MCF 10A (cell line): ENCODE measurements at regions not wholly inside any gene's neighbourhood (a gene's known extent, or its start where the extent isn't known, plus 50 kb on each side); places are given as distances from the start of the nearest gene placed in this dataset.

ENCODE experiments used
- BruUV-seq: library from RNA; stranded (reverse); fragments of 400-500 nt; replicated peaks from 2 replicates; lab custom pipeline; 2021; lab: Mats Ljungman, UMichigan
- CTCF ChIA-PET: fragments of 300-600 bp; sonication (Branson Sonifier 250); formaldehyde crosslinking; extraction: SDS; loops from one replicate; lab custom pipeline; 2021; ENCODE audit warnings: antibody characterized with exemption, inconsistent platforms; lab: Yijun Ruan, JAX
- POLR2A ChIA-PET: fragments of 300-600, 350-650 bp; sonication (Branson Sonifier 250); formaldehyde crosslinking; extraction: SDS; loops from one replicate; lab custom pipeline; 2020; ENCODE audit warnings: antibody characterized with exemption, inconsistent platforms; lab: Yijun Ruan, JAX
- DNase-seq: peaks from one replicate; pipeline ENCODE4 v3.0.0-alpha.2; 2018; ENCODE audit not compliant: unreplicated experiment
- H3K27ac Mint-ChIP-seq: one replicate; pipeline ENCODE4 v1.8.0; 2022; ENCODE audit warnings: mild to moderate bottlenecking, low read depth, mixed read lengths; ENCODE audit not compliant: unreplicated experiment
- H3K27me3 Mint-ChIP-seq: one replicate; pipeline ENCODE4 v1.8.0; 2022; ENCODE audit warnings: mixed read lengths; ENCODE audit not compliant: insufficient read depth, unreplicated experiment
- H3K36me3 Mint-ChIP-seq: one replicate; pipeline ENCODE4 v1.8.0; 2022; ENCODE audit warnings: mild to moderate bottlenecking, moderate library complexity, mixed read lengths; ENCODE audit not compliant: insufficient read depth, unreplicated experiment
- H3K4me1 Mint-ChIP-seq: one replicate; pipeline ENCODE4 v1.8.0; 2022; ENCODE audit warnings: mixed read lengths; ENCODE audit not compliant: insufficient read depth, unreplicated experiment
- H3K4me3 Mint-ChIP-seq: one replicate; pipeline ENCODE4 v1.8.0; 2022; ENCODE audit warnings: mild to moderate bottlenecking, moderate library complexity, mixed read lengths; ENCODE audit not compliant: unreplicated experiment
- H3K9me3 Mint-ChIP-seq: one replicate; pipeline ENCODE4 v1.8.0; 2022; ENCODE audit warnings: mixed read lengths; ENCODE audit not compliant: unreplicated experiment
- intact Hi-C: fragments of 100-400 bp; cut with micrococcal nuclease; formaldehyde crosslinking; loops from 2 replicates; pipeline ENCODE4 v1.14.1; 2022
- TF ChIP-seq, protein P1 (sequence below): fragments of 200-600 bp; IDR thresholded peaks from one replicate; pipeline ENCODE4 v1.8.0; 2022; ENCODE audit warnings: antibody characterized with exemption, mild to moderate bottlenecking; ENCODE audit not compliant: unreplicated experiment

DNA sequence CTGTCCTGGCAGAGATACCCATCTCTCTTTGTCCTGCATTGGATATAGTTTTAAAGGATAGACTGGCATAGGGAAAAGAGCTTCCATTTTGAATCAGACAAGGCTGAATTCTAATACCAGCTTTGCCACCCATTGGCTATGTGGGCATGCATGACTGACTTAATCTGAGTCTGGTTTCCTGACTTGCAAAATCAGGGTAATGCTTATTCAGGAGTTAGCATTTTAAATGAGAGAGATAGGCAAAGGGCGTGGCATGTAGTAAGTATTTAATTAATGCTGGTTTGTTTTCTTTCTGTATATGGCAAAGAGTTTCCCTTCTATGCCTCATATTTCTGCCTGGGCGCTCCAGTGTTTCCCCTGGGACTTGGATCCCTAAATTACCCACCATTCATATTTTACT is 492.9 kb downstream of the IGSF11 start:
- CTCF ChIA-PET, result no interaction called here
- POLR2A ChIA-PET, result no interaction called here
- DNase-seq, result no peak
- intact Hi-C loops, result no loop called here
- Mint-ChIP-seq H3K27ac (peak overlapping the region; percentile 49), H3K27me3 (no peaks in the 10 kb centered on the region), H3K36me3 (no peaks in the 10 kb centered on the region), H3K4me3 (no peak overlapping the region), H3K9me3 (no peaks in the 10 kb centered on the region), H3K4me1 (peaks cover 34% of the 10 kb centered on the region)
- BruUV-seq, result no TSS peak
- TF ChIP-seq, protein P1, sequence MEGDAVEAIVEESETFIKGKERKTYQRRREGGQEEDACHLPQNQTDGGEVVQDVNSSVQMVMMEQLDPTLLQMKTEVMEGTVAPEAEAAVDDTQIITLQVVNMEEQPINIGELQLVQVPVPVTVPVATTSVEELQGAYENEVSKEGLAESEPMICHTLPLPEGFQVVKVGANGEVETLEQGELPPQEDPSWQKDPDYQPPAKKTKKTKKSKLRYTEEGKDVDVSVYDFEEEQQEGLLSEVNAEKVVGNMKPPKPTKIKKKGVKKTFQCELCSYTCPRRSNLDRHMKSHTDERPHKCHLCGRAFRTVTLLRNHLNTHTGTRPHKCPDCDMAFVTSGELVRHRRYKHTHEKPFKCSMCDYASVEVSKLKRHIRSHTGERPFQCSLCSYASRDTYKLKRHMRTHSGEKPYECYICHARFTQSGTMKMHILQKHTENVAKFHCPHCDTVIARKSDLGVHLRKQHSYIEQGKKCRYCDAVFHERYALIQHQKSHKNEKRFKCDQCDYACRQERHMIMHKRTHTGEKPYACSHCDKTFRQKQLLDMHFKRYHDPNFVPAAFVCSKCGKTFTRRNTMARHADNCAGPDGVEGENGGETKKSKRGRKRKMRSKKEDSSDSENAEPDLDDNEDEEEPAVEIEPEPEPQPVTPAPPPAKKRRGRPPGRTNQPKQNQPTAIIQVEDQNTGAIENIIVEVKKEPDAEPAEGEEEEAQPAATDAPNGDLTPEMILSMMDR, result no peak

DNA sequence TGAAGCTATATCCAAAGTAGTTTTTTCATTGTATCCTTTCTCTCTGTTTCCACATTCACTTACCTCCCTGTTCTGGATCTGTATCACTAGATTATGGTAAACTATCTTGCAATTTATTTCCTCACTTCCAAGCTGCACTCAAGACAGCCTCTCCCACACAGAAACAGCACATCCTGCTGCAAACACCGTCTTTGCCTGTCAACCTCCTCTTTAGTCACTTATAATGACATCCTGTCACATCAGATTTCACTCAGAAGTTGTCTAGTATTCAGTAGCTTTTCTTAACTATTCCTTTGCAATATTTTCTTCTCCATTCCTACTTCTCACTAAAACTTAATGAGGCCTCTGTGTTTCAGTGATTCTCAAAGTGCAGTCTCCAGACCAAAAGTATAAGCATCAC is 490.8 kb downstream of the IGSF11 start:
- no peaks in the 10 kb centered on the region for H3K36me3 Mint-ChIP-seq
- ChIA-PET CTCF (interaction anchor here (0.6 to 1.2 kb wide), 3 partner anchors 86 to 1145 kb away, joined by 3 read pairs; no protein-coding TSS in a partner anchor), POLR2A (interaction anchor here (0.6 to 0.7 kb wide), 2 partner anchors 453 to 788 kb away, joined by 3 read pairs; no protein-coding TSS in a partner anchor)
- TF ChIP-seq, protein P1, result no peak
- no peak for DNase-seq
- H3K4me3 Mint-ChIP-seq, result no peak overlapping the region
- no TSS peak for BruUV-seq
- no peaks in the 10 kb centered on the region for H3K27me3 Mint-ChIP-seq
- H3K4me1 Mint-ChIP-seq, result peaks cover 31% of the 10 kb centered on the region
- intact Hi-C loops, result no loop called here
- H3K9me3 Mint-ChIP-seq, result no peaks in the 10 kb centered on the region
- peak overlapping the region; percentile 75 for H3K27ac Mint-ChIP-seq

DNA sequence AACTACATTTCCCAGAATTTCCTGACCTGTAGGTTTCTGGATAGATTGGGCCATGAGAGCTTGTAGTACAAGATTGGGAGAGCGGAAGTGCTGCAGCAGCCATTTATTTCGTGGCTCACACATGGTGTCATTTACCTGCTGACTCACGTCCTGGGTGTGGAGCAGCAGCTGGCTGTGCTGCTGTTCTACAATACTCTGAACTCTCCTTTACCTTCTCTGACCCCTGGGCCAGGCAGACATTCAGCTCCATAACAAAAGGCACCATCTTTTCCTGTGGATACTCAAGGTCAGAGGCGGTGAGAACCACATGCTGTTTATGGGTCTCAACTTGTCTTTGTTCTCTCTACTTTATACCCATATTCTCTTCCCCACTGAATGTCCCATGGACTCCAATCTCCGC is 490.2 kb downstream of the IGSF11 start:
- Mint-ChIP-seq H3K4me3 (no peak overlapping the region), H3K36me3 (no peaks in the 10 kb centered on the region), H3K4me1 (peaks cover 31% of the 10 kb centered on the region), H3K9me3 (no peaks in the 10 kb centered on the region), H3K27me3 (no peaks in the 10 kb centered on the region), H3K27ac (peak overlapping the region; percentile 75)
- CTCF ChIA-PET, result interaction anchor here (0.6 kb wide), 2 partner anchors 330 to 1144 kb away, joined by 3 read pairs; no protein-coding TSS in a partner anchor
- intact Hi-C loops, result no loop called here
- POLR2A ChIA-PET, result interaction anchor here (0.6 to 0.9 kb wide), 3 partner anchors 42 to 789 kb away, joined by 3 read pairs; no protein-coding TSS in a partner anchor
- DNase-seq, result peak; percentile 61
- TF ChIP-seq, protein P1, result no peak
- no TSS peak for BruUV-seq

GRCh38 chr3:118548434-118548833 is 486.2 kb downstream of the IGSF11 start:
- no peak overlapping the region for H3K27ac Mint-ChIP-seq
- BruUV-seq, result no TSS peak
- H3K4me1 Mint-ChIP-seq, result peaks cover 20% of the 10 kb centered on the region
- TF ChIP-seq, protein P1, result no peak
- H3K27me3 Mint-ChIP-seq, result no peaks in the 10 kb centered on the region
- no peaks in the 10 kb centered on the region for H3K9me3 Mint-ChIP-seq
- peak; percentile 21 for DNase-seq
- ChIA-PET POLR2A (no interaction called here), CTCF (interaction anchor here (0.5 kb wide), 1 partner anchor 72 kb away, joined by 5 read pairs; no protein-coding TSS in a partner anchor)
- no peaks in the 10 kb centered on the region for H3K36me3 Mint-ChIP-seq
- intact Hi-C loops, result no loop called here
- no peak overlapping the region for H3K4me3 Mint-ChIP-seq
